ENCODE measurements at regions not wholly inside any gene's neighbourhood (a gene's known extent, or its start where the extent isn't known, plus 50 kb on each side); places are given as distances from the start of the nearest gene placed in this dataset.

- TF ChIP-seq, protein P1, sequence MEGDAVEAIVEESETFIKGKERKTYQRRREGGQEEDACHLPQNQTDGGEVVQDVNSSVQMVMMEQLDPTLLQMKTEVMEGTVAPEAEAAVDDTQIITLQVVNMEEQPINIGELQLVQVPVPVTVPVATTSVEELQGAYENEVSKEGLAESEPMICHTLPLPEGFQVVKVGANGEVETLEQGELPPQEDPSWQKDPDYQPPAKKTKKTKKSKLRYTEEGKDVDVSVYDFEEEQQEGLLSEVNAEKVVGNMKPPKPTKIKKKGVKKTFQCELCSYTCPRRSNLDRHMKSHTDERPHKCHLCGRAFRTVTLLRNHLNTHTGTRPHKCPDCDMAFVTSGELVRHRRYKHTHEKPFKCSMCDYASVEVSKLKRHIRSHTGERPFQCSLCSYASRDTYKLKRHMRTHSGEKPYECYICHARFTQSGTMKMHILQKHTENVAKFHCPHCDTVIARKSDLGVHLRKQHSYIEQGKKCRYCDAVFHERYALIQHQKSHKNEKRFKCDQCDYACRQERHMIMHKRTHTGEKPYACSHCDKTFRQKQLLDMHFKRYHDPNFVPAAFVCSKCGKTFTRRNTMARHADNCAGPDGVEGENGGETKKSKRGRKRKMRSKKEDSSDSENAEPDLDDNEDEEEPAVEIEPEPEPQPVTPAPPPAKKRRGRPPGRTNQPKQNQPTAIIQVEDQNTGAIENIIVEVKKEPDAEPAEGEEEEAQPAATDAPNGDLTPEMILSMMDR (IDR thresholded peaks at IDR 0.05), result no peak
- TF ChIP-seq POLR2A (IDR thresholded peaks at IDR 0.05), result no peak
Observed at GRCh38 chr3:34584971-34585370, 786.5 kb downstream of the PDCD6IP start.
